Stimulated activated CD4-positive, alpha-beta T cell treated with anti-CD3 and anti-CD28 coated beads, Interleukin-4, amount 100 ng/mL, for 1 hour (primary cell): ENCODE measurements at regions not wholly inside any gene's neighbourhood (a gene's known extent, or its start where the extent isn't known, plus 50 kb on each side); places are given as distances from the start of the nearest gene placed in this dataset.
"Not testable (repeated sequence)": the region's sequence is repeated elsewhere in the genome, so short reads cannot be mapped to it uniquely, and the experiment has no call there.

Experiments used
- DNase-seq: peaks from one replicate; pipeline ENCODE4 v3.0.0-alpha.2; 2020

DNA sequence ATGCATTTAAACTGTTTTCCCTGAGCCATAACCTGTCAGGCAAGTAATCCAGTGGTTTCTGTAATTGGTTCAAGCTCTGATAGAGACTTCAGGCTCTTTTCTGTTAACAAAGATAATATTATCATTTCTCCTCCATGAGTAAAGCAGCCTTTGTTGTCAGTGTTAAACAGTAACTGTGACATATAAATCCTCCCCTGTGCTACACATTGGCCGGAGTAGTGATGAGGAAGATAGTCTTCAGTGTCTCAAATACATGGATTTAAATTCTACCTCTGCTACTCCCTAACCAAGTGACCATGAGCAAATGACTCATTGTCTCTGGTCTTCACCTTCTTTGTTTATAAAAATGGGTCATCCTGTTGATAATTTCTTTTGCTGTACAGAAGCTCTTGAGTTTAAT is 615.5 kb upstream of the CHD1 start:
- DNase-seq, result no peak

GRCh38 chr5:99543841-99544240 is 615.0 kb upstream of the CHD1 start:
- DNase-seq, result no peak

DNA sequence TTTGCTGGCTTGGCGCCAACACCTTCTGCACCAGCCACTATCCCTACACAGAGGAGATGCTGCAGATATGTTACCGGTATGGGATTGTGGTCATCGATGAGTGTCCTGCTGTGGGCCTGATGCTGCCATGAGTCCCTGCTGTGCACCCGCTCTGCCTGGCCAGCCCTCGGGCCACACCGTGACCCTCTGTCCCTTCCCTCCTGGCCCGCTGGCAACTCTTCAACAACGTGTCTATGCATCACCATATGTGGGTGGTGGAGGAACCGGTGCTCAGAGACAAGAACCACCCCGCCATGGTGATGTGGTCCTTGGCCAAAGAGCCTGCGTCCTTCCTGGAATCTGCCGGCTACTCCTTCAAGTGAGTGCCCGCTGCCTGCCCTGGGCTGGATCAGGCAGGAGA is 605.4 kb upstream of the CHD1 start:
- DNase-seq, result not testable (repeated sequence)

DNA sequence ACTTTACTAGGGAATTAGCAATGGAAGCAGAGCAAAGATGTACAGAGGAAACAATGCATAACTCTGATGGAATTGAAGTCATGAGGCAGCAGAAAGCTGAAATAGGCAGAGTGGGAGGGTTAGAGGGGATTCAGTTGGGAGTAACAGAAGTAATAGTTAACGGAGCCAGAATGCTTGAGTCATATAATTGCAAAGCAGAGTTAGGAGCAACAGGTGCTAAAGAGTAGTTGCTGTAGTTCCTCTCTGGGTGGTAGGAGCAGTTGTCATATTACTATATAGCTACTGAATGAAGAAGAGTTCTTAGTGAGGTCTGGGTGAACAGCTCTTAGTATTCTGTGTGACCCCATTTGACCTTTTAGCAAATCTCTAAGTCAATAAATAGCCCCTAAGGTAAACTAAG is 592.9 kb upstream of the CHD1 start:
- not testable (repeated sequence) for DNase-seq

DNA sequence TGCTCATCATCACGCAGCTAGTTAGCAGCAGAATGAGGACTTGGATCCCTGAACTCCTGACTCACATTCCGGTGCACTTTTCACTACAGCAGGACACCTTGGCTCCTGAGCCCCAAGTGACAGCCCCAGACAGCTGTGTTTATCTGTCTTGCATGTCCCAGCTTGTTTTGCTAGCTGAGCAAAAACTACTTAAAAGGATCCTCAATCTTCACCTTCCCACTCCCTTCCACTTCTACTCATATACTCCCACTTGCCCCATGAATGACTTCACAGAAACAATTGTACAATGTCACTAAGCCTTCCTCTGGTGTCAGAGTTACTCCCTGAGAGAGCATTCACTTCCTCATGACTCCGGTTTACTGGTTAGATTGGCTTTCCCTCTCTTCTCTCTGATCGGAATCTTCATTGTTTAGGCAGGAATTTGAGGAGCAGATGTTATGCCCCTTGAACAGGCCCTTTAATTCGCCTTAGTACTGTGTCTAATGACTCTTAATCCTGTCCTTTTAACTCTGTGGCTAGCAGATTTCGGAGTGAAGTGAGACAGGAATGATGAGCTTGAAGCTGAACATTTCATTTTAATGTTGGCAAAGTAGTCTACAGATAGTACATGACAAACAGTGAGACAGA is 587.2 kb upstream of the CHD1 start:
- DNase-seq, result not testable (repeated sequence)

DNA sequence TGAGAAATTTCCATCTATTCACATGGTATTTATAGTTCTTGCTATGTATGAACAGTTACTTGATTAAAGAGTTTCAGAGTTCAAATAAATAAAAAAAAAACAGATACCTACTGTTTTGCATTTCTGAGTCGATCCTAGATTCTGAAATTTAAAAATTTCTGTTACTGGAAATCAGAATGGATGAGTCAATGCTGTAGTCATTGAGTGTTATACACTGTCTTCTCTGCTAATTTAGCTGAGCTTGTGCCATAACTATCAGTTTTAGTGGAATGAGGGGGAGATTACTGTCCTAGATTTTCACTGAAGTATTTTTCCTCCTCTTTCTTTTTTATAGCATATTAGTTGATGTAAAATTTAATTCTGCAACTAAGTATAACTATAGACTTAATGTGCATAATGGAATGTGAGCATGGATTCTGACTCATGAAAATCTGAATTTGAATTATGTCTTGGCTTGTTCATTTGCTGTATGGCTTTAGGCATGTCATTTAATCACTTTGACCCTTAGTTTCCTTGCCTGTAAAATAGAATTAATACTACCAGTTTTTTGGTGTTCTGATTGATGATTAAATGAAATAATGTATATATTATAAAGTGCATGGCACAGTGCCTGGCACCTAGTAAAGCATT is 581.5 kb upstream of the CHD1 start:
- not testable (repeated sequence) for DNase-seq

GRCh38 chr5:99509064-99509463 is 580.3 kb upstream of the CHD1 start:
- DNase-seq, result not testable (repeated sequence)

- not testable (repeated sequence) for DNase-seq
These were observed 566.6 kb upstream of the CHD1 start for GRCh38 chr5:99495456-99495855.

- DNase-seq, result not testable (repeated sequence)
These were observed 549.6 kb upstream of the CHD1 start for GRCh38 chr5:99478450-99478849.

- DNase-seq, result not testable (repeated sequence)
These were observed 544.5 kb upstream of the CHD1 start for GRCh38 chr5:99473328-99473727.

GRCh38 chr5:99471726-99472125 is 542.9 kb upstream of the CHD1 start:
- DNase-seq, result not testable (repeated sequence)

GRCh38 chr5:99471178-99471577 is 542.4 kb upstream of the CHD1 start:
- not testable (repeated sequence) for DNase-seq

DNA sequence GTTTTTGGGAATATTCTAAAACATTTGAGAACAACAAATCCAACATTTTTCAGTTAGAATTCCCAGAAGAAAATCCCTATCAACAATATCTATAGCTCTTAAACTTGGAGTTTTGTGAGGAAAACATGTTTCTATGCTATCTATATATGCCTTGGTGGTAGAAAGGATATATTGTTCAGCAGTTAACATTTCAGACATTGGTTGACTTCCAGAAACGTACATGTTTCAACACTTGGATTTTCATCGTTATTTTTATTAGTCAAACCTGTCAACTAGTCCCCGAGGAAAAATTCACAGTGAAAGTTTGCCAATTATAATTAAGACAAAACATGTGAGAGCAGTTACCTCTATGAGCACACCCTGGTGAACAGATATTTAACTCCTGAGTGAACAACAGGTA is 541.8 kb upstream of the CHD1 start:
- not testable (repeated sequence) for DNase-seq

- DNase-seq, result no peak
These were observed 531.9 kb upstream of the CHD1 start for GRCh38 chr5:99460701-99461100.

- DNase-seq, result no peak
These were observed 524.4 kb upstream of the CHD1 start for GRCh38 chr5:99453196-99453595.

GRCh38 chr5:99449786-99450185 is 521.0 kb upstream of the CHD1 start:
- DNase-seq, result no peak

DNA sequence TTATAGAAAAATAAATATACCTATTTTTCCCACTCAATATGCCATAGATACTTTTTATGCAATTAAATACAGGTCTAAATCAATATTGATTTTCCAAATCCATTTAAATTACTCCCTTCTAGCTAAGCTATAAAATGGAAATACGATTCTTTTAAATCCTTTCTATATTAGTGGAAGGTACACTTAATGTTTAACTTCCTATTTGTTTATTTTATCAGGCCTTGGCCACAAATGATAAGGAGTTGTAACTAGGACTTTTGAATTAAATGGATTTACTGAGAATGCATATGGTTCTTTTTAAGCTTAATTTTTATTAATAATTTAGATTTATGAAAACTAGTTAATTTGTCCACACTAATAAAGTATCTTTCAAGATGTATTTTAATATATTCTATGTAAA is 517.0 kb upstream of the CHD1 start:
- DNase-seq, result no peak

- no peak for DNase-seq
These were observed 512.4 kb upstream of the CHD1 start for GRCh38 chr5:99441235-99441634.

DNA sequence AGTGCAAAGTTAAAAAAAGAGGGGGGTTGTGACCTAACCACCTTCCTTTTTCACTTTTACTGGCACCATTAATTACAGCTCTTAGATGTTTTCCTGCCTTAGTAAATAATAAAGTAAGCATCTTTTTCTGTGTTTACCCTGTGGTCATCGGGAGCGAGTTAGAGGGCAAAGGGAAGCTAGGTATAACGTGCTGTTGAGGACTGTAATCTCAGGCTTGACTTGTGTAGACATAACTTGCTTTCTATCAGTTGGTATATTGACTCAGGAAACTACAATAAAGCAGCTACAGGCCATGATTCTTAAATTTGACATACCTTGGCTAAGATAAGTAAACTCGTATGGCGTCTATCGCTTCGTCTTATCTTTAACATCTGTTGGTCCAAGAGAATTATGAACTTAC is 509.8 kb upstream of the CHD1 start:
- no peak for DNase-seq

DNA sequence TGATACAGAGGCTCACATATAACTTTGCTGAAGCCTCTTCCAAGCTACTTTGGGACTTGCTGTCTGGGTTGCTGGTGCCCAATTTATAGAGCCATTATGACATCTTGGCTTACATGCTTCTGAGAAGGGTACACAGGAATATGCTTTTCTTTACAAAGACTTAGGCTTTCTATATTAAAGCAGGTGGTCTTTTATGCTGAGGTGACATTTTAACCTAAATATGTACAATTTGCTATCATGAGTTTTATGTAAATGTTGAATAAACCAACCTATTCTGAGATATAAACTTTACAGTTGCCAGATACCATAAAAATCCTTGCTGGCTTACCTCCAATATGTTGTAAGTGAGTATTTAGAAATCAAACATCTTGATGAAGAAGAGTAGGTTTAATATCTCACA is 509.2 kb upstream of the CHD1 start:
- no peak for DNase-seq

- not testable (repeated sequence) for DNase-seq
These were observed 494.6 kb upstream of the CHD1 start for GRCh38 chr5:99423396-99423795.

- not testable (repeated sequence) for DNase-seq
These were observed 489.8 kb upstream of the CHD1 start for GRCh38 chr5:99418640-99419039.

DNA sequence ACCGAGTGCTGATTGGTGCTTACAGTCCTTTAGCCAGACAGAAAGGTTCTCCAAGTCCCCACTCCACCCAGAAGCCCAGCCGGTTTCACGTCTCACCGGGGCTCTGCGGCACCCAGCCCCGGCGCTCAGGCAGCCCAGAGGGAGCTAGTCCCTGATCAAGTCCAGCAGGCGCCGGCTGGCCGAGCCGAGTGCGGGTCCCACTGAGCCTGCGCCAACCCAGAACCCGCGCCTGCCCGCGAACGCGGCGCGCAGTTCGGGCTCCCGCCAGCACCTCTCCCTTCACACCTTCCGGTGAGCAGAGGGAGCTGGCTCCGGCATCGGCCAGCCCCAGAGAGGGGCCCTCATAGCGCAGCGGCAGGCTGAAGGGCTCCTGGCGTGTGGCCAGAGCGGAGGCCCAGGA is 481.6 kb upstream of the CHD1 start:
- DNase-seq, result not testable (repeated sequence)

GRCh38 chr5:99404764-99405302 is 476.0 kb upstream of the CHD1 start:
- not testable (repeated sequence) for DNase-seq

GRCh38 chr5:99400571-99400970 is 471.8 kb upstream of the CHD1 start:
- DNase-seq, result not testable (repeated sequence)
